Ascending aorta (tissue), 2 donors: ENCODE measurements at regions not wholly inside any gene's neighbourhood (a gene's known extent, or its start where the extent isn't known, plus 50 kb on each side); places are given as distances from the start of the nearest gene placed in this dataset.

Source experiments
- DNase-seq, 2 donors: peaks; one replicate each; pipeline ENCODE4 v3.0.0-alpha.2; 2019; ENCODE audit warnings: low spot score in 2 of 2
- H3K27ac ChIP-seq, 2 donors: fragments of 200-600 bp; sonication (generic); one replicate each; pipeline ENCODE4 v1.5.1; 2016 to 2017; ENCODE audit warnings: mild to moderate bottlenecking in 1 of 2
- H3K27me3 ChIP-seq: fragments of 200-600 bp; sonication (generic); one replicate; pipeline ENCODE4 v1.5.1; 2017
- H3K36me3 ChIP-seq, 2 donors: fragments of 200-600 bp; sonication (generic); one replicate each; pipeline ENCODE4 v1.5.1; 2016
- H3K4me1 ChIP-seq, 2 donors: fragments of 200-600 bp; sonication (generic); one replicate each; pipeline ENCODE4 v1.5.1; 2016 to 2017; ENCODE audit warnings: mild to moderate bottlenecking in 1 of 2
- H3K4me3 ChIP-seq, 2 donors: fragments of 200-600 bp; sonication (generic); one replicate each; pipeline ENCODE4 v1.5.1; 2016 to 2017; ENCODE audit warnings: mild to moderate bottlenecking in 1 of 2
- H3K9me3 ChIP-seq, 2 donors: fragments of 200-600 bp; sonication (generic); one replicate each; pipeline ENCODE4 v1.5.1; 2016
- intact Hi-C: fragments of 100-400 bp; cut with DNase I; formaldehyde crosslinking; loops from one replicate; pipeline ENCODE4 v1.15.1; 2023
- TF ChIP-seq, protein P1 (sequence below), 3 experiments: fragments of 200-600 bp in 2 of 3; fragments of 450-650 bp in 1 of 3; sonication (generic) in 2 of 3; IDR thresholded peaks; one replicate each; pipeline ENCODE4 v1.5.1; 2016 to 2019; ENCODE audit warnings: antibody characterized with exemption in 3 of 3, mild to moderate bottlenecking in 1 of 3, moderate library complexity in 1 of 3

GRCh38 chr3:14346191-14346590 lies 56.2 kb upstream of the SLC6A6 start:
- Histone ChIP-seq H3K27me3 (no peaks in the 10 kb centered on the region), H3K9me3 (no peaks in the 10 kb centered on the region), H3K27ac (no peak overlapping the region), H3K4me1 (no peaks in the 10 kb centered on the region), H3K36me3 (no peaks in the 10 kb centered on the region), H3K4me3 (no peak overlapping the region)
- TF ChIP-seq, protein P1, sequence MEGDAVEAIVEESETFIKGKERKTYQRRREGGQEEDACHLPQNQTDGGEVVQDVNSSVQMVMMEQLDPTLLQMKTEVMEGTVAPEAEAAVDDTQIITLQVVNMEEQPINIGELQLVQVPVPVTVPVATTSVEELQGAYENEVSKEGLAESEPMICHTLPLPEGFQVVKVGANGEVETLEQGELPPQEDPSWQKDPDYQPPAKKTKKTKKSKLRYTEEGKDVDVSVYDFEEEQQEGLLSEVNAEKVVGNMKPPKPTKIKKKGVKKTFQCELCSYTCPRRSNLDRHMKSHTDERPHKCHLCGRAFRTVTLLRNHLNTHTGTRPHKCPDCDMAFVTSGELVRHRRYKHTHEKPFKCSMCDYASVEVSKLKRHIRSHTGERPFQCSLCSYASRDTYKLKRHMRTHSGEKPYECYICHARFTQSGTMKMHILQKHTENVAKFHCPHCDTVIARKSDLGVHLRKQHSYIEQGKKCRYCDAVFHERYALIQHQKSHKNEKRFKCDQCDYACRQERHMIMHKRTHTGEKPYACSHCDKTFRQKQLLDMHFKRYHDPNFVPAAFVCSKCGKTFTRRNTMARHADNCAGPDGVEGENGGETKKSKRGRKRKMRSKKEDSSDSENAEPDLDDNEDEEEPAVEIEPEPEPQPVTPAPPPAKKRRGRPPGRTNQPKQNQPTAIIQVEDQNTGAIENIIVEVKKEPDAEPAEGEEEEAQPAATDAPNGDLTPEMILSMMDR (IDR thresholded peaks at IDR 0.05): no peak
- intact Hi-C loops: no loop called here
- no peak for DNase-seq

- TF ChIP-seq, protein P1 (IDR thresholded peaks at IDR 0.05): no peak
- Histone ChIP-seq H3K4me3 (no peak overlapping the region), H3K36me3 (no peaks in the 10 kb centered on the region), H3K9me3 (no peaks in the 10 kb centered on the region), H3K27me3 (no peaks in the 10 kb centered on the region), H3K27ac (no peak overlapping the region), H3K4me1 (no peaks in the 10 kb centered on the region)
- intact Hi-C loops: no loop called here
- DNase-seq: no peak
Observed at GRCh38 chr3:14346642-14347041, 55.8 kb upstream of the SLC6A6 start.

GRCh38 chr3:14347110-14347509 lies 55.3 kb upstream of the SLC6A6 start:
- Histone ChIP-seq H3K27me3 (no peaks in the 10 kb centered on the region), H3K4me1 (no peaks in the 10 kb centered on the region), H3K4me3 (no peak overlapping the region), H3K36me3 (no peaks in the 10 kb centered on the region), H3K9me3 (no peaks in the 10 kb centered on the region), H3K27ac (no peak overlapping the region)
- no peak for DNase-seq
- TF ChIP-seq, protein P1 (IDR thresholded peaks at IDR 0.05): no peak
- intact Hi-C loops: no loop called here

DNA sequence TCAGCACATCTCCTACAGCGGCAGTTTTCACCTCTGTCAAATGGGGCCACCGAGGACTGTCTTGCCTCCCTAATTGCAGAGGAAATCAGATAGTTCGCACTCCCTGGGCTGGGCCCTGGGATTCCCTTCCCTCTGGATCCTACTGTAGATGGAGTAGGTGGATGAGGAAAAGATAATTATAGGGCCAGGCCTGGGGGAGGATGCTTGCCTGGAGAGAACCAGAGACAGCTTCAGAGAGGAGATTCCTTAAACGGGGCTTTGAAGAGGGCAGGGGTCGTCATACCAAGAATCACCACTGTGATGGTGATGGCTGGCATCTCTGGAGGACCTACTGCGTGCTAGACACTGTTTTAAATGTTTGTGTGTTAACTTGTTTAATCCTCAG lies 50.8 kb upstream of the SLC6A6 start:
- Histone ChIP-seq H3K4me1 (no peaks in the 10 kb centered on the region), H3K4me3 (no peak overlapping the region), H3K36me3 (no peaks in the 10 kb centered on the region), H3K9me3 (no peaks in the 10 kb centered on the region), H3K27ac (no peak overlapping the region), H3K27me3 (no peaks in the 10 kb centered on the region)
- DNase-seq: no peak
- intact Hi-C loops: no loop called here
- TF ChIP-seq, protein P1 (IDR thresholded peaks at IDR 0.05): no peak

DNA sequence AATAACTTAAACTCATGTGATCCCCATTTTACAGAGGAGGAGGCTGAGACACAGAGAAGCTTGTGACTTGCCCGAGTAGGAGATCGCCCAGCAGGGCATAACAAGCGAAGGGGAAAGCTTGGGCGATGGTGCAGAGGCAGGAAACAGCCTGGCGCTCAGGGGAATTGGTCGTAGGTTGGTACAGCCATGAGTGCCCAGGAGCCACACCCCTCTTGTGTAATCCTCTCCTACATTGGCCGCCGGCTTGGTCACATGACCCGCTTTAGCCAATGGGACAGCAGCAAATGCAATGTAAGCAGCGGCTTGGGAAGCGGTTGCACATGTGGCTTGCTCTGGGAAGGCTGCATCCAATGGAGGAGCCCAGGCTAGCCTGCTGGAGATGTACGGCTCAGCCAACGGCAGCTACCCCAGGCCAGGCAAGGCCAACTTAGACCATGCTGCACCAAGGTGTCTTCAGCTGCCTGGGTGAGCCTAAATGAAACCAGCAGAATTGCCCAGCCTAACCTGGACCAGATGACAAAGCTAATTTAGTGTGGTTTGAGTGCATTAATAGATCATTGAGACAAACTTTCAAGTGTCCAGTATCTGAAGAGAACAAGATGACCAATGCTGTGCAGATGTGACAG lies 50.3 kb upstream of the SLC6A6 start:
- no peaks in the 10 kb centered on the region for H3K4me1 ChIP-seq
- no peaks in the 10 kb centered on the region for H3K27me3 ChIP-seq
- H3K4me3 ChIP-seq: no peak overlapping the region
- no peaks in the 10 kb centered on the region for H3K9me3 ChIP-seq
- DNase-seq: no peak
- TF ChIP-seq, protein P1 (IDR thresholded peaks at IDR 0.05): no peak
- intact Hi-C loops: no loop called here
- no peak overlapping the region for H3K27ac ChIP-seq
- H3K36me3 ChIP-seq: no peaks in the 10 kb centered on the region
